ENCODE measurements at regions not wholly inside any gene's neighbourhood (a gene's known extent, or its start where the extent isn't known, plus 50 kb on each side); places are given as distances from the start of the nearest gene placed in this dataset.

GRCh38 chr10:83724471-83725241 lies 414.7 kb upstream of the GHITM start:
- Histone ChIP-seq H3K27me3 (ENCODE audit: control insufficient read depth in 5 of 5, insufficient read depth in 4 of 5, low read length in 5 of 5) (no peaks in the 10 kb centered on the region), H3K4me1 (ENCODE audit: control insufficient read depth in 5 of 5, insufficient read depth in 5 of 5, low read length in 5 of 5) (peaks cover 0 to 6% (median 0%) of the 10 kb centered on the region in 5 donors), H3K9me3 (ENCODE audit: control insufficient read depth in 5 of 5, low read length in 5 of 5) (peaks cover 2 to 4% (median 3%) of the 10 kb centered on the region in 5 donors), H3K9ac (ENCODE audit: low read length in 5 of 5) (no peak overlapping the region), H3K4me3 (ENCODE audit: low read depth in 1 of 5, low read length in 5 of 5) (no peak overlapping the region), H3K27ac (ENCODE audit: low read depth, low read length) (no peak overlapping the region), H3K36me3 (ENCODE audit: control insufficient read depth in 5 of 5, insufficient read depth in 5 of 5, low read length in 5 of 5) (no peaks in the 10 kb centered on the region)

DNA sequence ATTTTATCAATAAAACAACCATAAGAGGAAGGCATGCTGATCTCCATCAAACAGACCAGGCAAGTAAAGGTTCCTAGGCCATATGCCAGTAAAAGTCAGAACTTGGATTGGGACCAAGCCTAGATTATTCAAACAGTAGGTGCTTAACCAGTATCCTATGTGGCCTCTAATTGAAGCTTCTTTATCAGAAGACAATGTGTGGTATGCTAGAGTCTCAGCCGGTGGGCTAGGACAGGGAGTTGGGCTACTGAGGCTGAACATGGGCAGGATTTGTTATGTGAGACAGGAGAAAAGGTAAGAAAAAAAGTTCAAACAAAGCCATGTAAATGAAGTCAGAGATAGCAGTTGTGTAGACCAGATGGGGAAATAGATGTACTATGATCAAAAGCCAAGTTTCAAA lies 413.7 kb upstream of the GHITM start:
- no peak overlapping the region for H3K27ac ChIP-seq (ENCODE audit: low read depth, low read length)
- peaks cover 2 to 4% (median 3%) of the 10 kb centered on the region in 5 donors for H3K9me3 ChIP-seq (ENCODE audit: control insufficient read depth in 5 of 5, low read length in 5 of 5)
- H3K4me1 ChIP-seq (ENCODE audit: control insufficient read depth in 5 of 5, insufficient read depth in 5 of 5, low read length in 5 of 5), result peaks cover 0 to 6% (median 0%) of the 10 kb centered on the region in 5 donors
- no peaks in the 10 kb centered on the region for H3K27me3 ChIP-seq (ENCODE audit: control insufficient read depth in 5 of 5, insufficient read depth in 4 of 5, low read length in 5 of 5)
- no peak overlapping the region for H3K9ac ChIP-seq (ENCODE audit: low read length in 5 of 5)
- H3K36me3 ChIP-seq (ENCODE audit: control insufficient read depth in 5 of 5, insufficient read depth in 5 of 5, low read length in 5 of 5), result no peaks in the 10 kb centered on the region
- H3K4me3 ChIP-seq (ENCODE audit: low read depth in 1 of 5, low read length in 5 of 5), result no peak overlapping the region

GRCh38 chr10:83734278-83734677 lies 405.0 kb upstream of the GHITM start:
- Histone ChIP-seq H3K4me3 (ENCODE audit: low read depth in 1 of 5, low read length in 5 of 5) (no peak overlapping the region), H3K4me1 (ENCODE audit: control insufficient read depth in 5 of 5, insufficient read depth in 5 of 5, low read length in 5 of 5) (no peaks in the 10 kb centered on the region), H3K36me3 (ENCODE audit: control insufficient read depth in 5 of 5, insufficient read depth in 5 of 5, low read length in 5 of 5) (no peaks in the 10 kb centered on the region), H3K27ac (ENCODE audit: low read depth, low read length) (no peak overlapping the region), H3K27me3 (ENCODE audit: control insufficient read depth in 5 of 5, insufficient read depth in 4 of 5, low read length in 5 of 5) (no peaks in the 10 kb centered on the region), H3K9ac (ENCODE audit: low read length in 5 of 5) (no peak overlapping the region), H3K9me3 (ENCODE audit: control insufficient read depth in 5 of 5, low read length in 5 of 5) (peaks cover 0 to 18% (median 11%) of the 10 kb centered on the region in 5 donors)

DNA sequence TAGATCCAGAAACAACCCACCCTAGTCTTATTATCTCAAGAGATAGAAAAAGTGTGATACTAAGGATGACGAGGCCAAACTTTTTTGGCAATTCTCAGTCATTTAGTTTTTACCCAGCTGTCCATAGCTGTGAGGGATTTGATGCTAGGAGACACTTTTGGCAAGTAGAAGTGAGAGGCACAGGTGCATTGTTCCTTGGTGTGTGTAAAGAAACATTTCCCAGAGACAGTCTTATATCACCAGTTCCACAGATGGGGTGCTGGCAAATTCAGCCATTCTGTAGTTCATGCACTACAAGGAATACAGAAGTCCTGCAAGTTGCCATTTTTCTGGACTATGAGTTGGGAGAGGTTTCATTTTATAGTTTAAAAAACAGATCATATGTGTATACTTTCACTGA lies 403.3 kb upstream of the GHITM start:
- H3K9me3 ChIP-seq (ENCODE audit: control insufficient read depth in 5 of 5, low read length in 5 of 5), result peaks cover 0 to 22% (median 11%) of the 10 kb centered on the region in 5 donors
- H3K27me3 ChIP-seq (ENCODE audit: control insufficient read depth in 5 of 5, insufficient read depth in 4 of 5, low read length in 5 of 5), result no peaks in the 10 kb centered on the region
- H3K27ac ChIP-seq (ENCODE audit: low read depth, low read length), result no peak overlapping the region
- H3K4me1 ChIP-seq (ENCODE audit: control insufficient read depth in 5 of 5, insufficient read depth in 5 of 5, low read length in 5 of 5), result no peaks in the 10 kb centered on the region
- no peak overlapping the region for H3K9ac ChIP-seq (ENCODE audit: low read length in 5 of 5)
- no peaks in the 10 kb centered on the region for H3K36me3 ChIP-seq (ENCODE audit: control insufficient read depth in 5 of 5, insufficient read depth in 5 of 5, low read length in 5 of 5)
- no peak overlapping the region for H3K4me3 ChIP-seq (ENCODE audit: low read depth in 1 of 5, low read length in 5 of 5)

GRCh38 chr10:83750604-83751003 lies 388.7 kb upstream of the GHITM start:
- Histone ChIP-seq H3K9ac (ENCODE audit: low read length in 5 of 5) (no peak overlapping the region), H3K36me3 (ENCODE audit: control insufficient read depth in 5 of 5, insufficient read depth in 5 of 5, low read length in 5 of 5) (no peaks in the 10 kb centered on the region), H3K9me3 (ENCODE audit: control insufficient read depth in 5 of 5, low read length in 5 of 5) (peaks cover 20 to 56% (median 41%) of the 10 kb centered on the region in 5 donors), H3K4me3 (ENCODE audit: low read depth in 1 of 5, low read length in 5 of 5) (no peak overlapping the region), H3K4me1 (ENCODE audit: control insufficient read depth in 5 of 5, insufficient read depth in 5 of 5, low read length in 5 of 5) (no peaks in the 10 kb centered on the region), H3K27me3 (ENCODE audit: control insufficient read depth in 5 of 5, insufficient read depth in 4 of 5, low read length in 5 of 5) (no peaks in the 10 kb centered on the region), H3K27ac (ENCODE audit: low read depth, low read length) (no peak overlapping the region)

DNA sequence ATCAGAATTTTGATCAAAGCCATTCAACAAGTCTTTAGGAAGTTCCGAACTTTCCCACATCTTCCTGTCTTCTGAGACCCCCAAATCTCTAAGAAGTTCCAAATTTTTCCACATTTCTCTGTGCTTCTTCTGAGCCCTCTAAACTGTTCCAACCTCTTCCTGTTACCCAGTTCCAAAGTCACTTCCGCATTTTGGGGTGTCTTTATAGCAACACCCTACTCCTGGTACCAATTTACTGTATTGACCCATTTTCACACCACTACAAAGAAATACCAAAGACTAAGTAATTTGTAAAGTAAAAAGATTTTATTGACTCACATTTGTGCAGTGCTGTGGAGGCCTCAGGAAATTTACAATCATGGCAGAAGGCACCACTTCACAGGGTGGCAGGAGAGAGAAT lies 385.8 kb upstream of the GHITM start:
- no peaks in the 10 kb centered on the region for H3K4me1 ChIP-seq (ENCODE audit: control insufficient read depth in 5 of 5, insufficient read depth in 5 of 5, low read length in 5 of 5)
- H3K4me3 ChIP-seq (ENCODE audit: low read depth in 1 of 5, low read length in 5 of 5), result no peak overlapping the region
- no peaks in the 10 kb centered on the region for H3K36me3 ChIP-seq (ENCODE audit: control insufficient read depth in 5 of 5, insufficient read depth in 5 of 5, low read length in 5 of 5)
- peaks cover 20 to 54% (median 41%) of the 10 kb centered on the region in 5 donors for H3K9me3 ChIP-seq (ENCODE audit: control insufficient read depth in 5 of 5, low read length in 5 of 5)
- H3K9ac ChIP-seq (ENCODE audit: low read length in 5 of 5), result no peak overlapping the region
- H3K27me3 ChIP-seq (ENCODE audit: control insufficient read depth in 5 of 5, insufficient read depth in 4 of 5, low read length in 5 of 5), result no peaks in the 10 kb centered on the region
- H3K27ac ChIP-seq (ENCODE audit: low read depth, low read length), result no peak overlapping the region

GRCh38 chr10:83754857-83755256 lies 384.5 kb upstream of the GHITM start:
- Histone ChIP-seq H3K9ac (ENCODE audit: low read length in 5 of 5) (no peak overlapping the region), H3K4me3 (ENCODE audit: low read depth in 1 of 5, low read length in 5 of 5) (no peak overlapping the region), H3K9me3 (ENCODE audit: control insufficient read depth in 5 of 5, low read length in 5 of 5) (peaks cover 16 to 47% (median 35%) of the 10 kb centered on the region in 5 donors)

DNA sequence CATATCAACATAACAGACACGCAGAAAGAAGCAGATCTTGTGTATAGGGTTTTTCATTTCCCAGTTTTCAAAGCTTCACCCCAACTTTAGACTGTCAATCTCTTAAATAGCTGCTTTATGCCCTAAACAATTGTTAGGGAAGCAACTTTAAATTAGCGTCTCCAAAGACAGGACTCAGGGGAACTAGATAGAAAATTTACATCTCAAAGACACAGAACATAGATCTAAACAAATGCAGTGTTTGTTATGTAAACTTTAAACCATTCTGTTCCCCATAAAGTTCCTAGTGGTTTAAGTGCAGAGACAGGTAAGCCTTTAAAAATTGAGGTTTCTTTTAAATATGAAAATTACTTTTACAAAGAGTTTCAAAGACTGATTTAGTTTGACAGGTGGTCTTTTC lies 379.2 kb upstream of the GHITM start:
- no peak overlapping the region for H3K4me3 ChIP-seq (ENCODE audit: low read depth in 1 of 5, low read length in 5 of 5)
- no peaks in the 10 kb centered on the region for H3K27me3 ChIP-seq (ENCODE audit: control insufficient read depth in 5 of 5, insufficient read depth in 4 of 5, low read length in 5 of 5)
- no peak overlapping the region for H3K9ac ChIP-seq (ENCODE audit: low read length in 5 of 5)
- H3K27ac ChIP-seq (ENCODE audit: low read depth, low read length), result no peak overlapping the region
- no peaks in the 10 kb centered on the region for H3K36me3 ChIP-seq (ENCODE audit: control insufficient read depth in 5 of 5, insufficient read depth in 5 of 5, low read length in 5 of 5)
- peaks cover 0 to 5% (median 0%) of the 10 kb centered on the region in 5 donors for H3K9me3 ChIP-seq (ENCODE audit: control insufficient read depth in 5 of 5, low read length in 5 of 5)
- H3K4me1 ChIP-seq (ENCODE audit: control insufficient read depth in 5 of 5, insufficient read depth in 5 of 5, low read length in 5 of 5), result no peaks in the 10 kb centered on the region

More at GRCh38 chr10:83754857-83755256, 384.5 kb upstream of the GHITM start:
- H3K27ac ChIP-seq (ENCODE audit: low read depth, low read length), result no peak overlapping the region
- no peaks in the 10 kb centered on the region for H3K4me1 ChIP-seq (ENCODE audit: control insufficient read depth in 5 of 5, insufficient read depth in 5 of 5, low read length in 5 of 5)
- H3K36me3 ChIP-seq (ENCODE audit: control insufficient read depth in 5 of 5, insufficient read depth in 5 of 5, low read length in 5 of 5), result no peaks in the 10 kb centered on the region
- H3K27me3 ChIP-seq (ENCODE audit: control insufficient read depth in 5 of 5, insufficient read depth in 4 of 5, low read length in 5 of 5), result no peaks in the 10 kb centered on the region

DNA sequence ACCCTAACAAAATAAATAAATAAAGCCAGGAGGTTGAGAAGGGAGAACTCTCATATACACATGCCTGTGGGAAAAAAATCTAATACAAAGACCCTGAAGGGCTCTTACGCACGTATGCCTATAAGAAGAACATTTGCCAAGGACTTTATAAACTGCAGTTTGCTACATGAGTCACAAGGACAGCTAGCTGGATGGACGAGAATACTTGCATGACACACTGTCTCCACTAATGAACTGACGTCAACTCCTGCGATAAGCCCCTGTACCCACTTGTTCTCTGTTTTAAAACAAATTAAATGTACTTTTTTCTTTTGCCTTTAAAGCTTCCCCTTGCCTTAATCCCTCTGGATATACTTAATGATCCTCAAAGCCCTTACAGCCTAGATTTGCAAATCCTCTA lies 374.6 kb upstream of the GHITM start:
- Histone ChIP-seq H3K9ac (ENCODE audit: low read length in 5 of 5) (no peak overlapping the region), H3K27me3 (ENCODE audit: control insufficient read depth in 5 of 5, insufficient read depth in 4 of 5, low read length in 5 of 5) (no peaks in the 10 kb centered on the region), H3K4me1 (ENCODE audit: control insufficient read depth in 5 of 5, insufficient read depth in 5 of 5, low read length in 5 of 5) (no peaks in the 10 kb centered on the region), H3K9me3 (ENCODE audit: control insufficient read depth in 5 of 5, low read length in 5 of 5) (peaks cover 0 to 6% (median 0%) of the 10 kb centered on the region in 5 donors), H3K4me3 (ENCODE audit: low read depth in 1 of 5, low read length in 5 of 5) (no peak overlapping the region), H3K27ac (ENCODE audit: low read depth, low read length) (no peak overlapping the region), H3K36me3 (ENCODE audit: control insufficient read depth in 5 of 5, insufficient read depth in 5 of 5, low read length in 5 of 5) (no peaks in the 10 kb centered on the region)

DNA sequence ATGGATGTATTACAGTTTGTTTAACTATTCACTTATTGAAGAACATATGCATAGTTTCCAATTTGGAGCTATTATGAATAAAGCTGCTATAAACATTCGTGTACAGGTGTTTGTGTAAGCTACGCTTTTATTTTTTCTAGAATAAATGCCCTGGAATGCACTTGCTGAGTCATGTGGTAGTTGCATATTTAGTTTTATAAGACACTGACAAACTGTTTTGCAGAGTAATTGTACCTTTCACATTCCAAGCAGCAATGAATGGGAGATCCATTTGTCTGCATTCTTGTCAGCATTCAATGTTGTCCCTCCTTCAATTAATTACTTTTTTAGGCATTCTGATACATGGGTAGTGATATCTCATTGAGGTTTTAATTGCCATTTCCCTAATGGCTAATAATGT lies 373.6 kb upstream of the GHITM start:
- Histone ChIP-seq H3K27ac (ENCODE audit: low read depth, low read length) (no peak overlapping the region), H3K36me3 (ENCODE audit: control insufficient read depth in 5 of 5, insufficient read depth in 5 of 5, low read length in 5 of 5) (no peaks in the 10 kb centered on the region), H3K9ac (ENCODE audit: low read length in 5 of 5) (no peak overlapping the region), H3K9me3 (ENCODE audit: control insufficient read depth in 5 of 5, low read length in 5 of 5) (peaks cover 0 to 6% (median 0%) of the 10 kb centered on the region in 5 donors), H3K4me1 (ENCODE audit: control insufficient read depth in 5 of 5, insufficient read depth in 5 of 5, low read length in 5 of 5) (no peaks in the 10 kb centered on the region), H3K4me3 (ENCODE audit: low read depth in 1 of 5, low read length in 5 of 5) (no peak overlapping the region), H3K27me3 (ENCODE audit: control insufficient read depth in 5 of 5, insufficient read depth in 4 of 5, low read length in 5 of 5) (no peaks in the 10 kb centered on the region)

Data from subcutaneous abdominal adipose tissue (tissue), 5 donors.